Skin epidermis (tissue), 12 donors: ENCODE measurements at regions not wholly inside any gene's neighbourhood (a gene's known extent, or its start where the extent isn't known, plus 50 kb on each side); places are given as distances from the start of the nearest gene placed in this dataset.

ENCODE experiments used
- H3K27ac ChIP-seq, 21 experiments: fragments of 200-600 bp; sonication (generic) in 11 of 21; one replicate each; pipeline ENCODE4 v1.5.0; 2020; ENCODE audit warnings: mild to moderate bottlenecking in 3 of 21, inconsistent platforms in 2 of 21, moderate library complexity in 2 of 21
- H3K4me3 ChIP-seq, 7 experiments: fragments of 200-600 bp; sonication (generic) in 2 of 7; one replicate each; pipeline ENCODE4 v1.5.0; 2020; ENCODE audit warnings: inconsistent platforms in 2 of 7, mild to moderate bottlenecking in 2 of 7, moderate library complexity in 1 of 7

- H3K4me3 ChIP-seq: no peak overlapping the region
- H3K27ac ChIP-seq: no peak overlapping the region
Measured at GRCh38 chr22:49196046-49196511, 631.6 kb downstream of the BRD1 start.

- Histone ChIP-seq H3K27ac (no peak overlapping the region), H3K4me3 (no peak overlapping the region)
Measured at GRCh38 chr22:49195636-49196035, 632.0 kb downstream of the BRD1 start.

GRCh38 chr22:49193901-49194465, 633.7 kb downstream of the BRD1 start:
- no peak overlapping the region for H3K4me3 ChIP-seq
- H3K27ac ChIP-seq: no peak overlapping the region

GRCh38 chr22:49193348-49193747, 634.3 kb downstream of the BRD1 start:
- H3K4me3 ChIP-seq: no peak overlapping the region
- no peak overlapping the region for H3K27ac ChIP-seq

GRCh38 chr22:49192857-49193250, 634.8 kb downstream of the BRD1 start:
- H3K4me3 ChIP-seq: no peak overlapping the region
- H3K27ac ChIP-seq: no peak overlapping the region

- H3K27ac ChIP-seq: no peak overlapping the region
- H3K4me3 ChIP-seq: no peak overlapping the region
Measured at GRCh38 chr22:49192180-49192856, 635.4 kb downstream of the BRD1 start.

- no peak overlapping the region for H3K27ac ChIP-seq
- H3K4me3 ChIP-seq: no peak overlapping the region
Measured at GRCh38 chr22:49191506-49191980, 636.1 kb downstream of the BRD1 start.

- H3K27ac ChIP-seq: no peak overlapping the region
- no peak overlapping the region for H3K4me3 ChIP-seq
Measured at GRCh38 chr22:49190816-49191505, 636.7 kb downstream of the BRD1 start.

- Histone ChIP-seq H3K27ac (no peak overlapping the region), H3K4me3 (no peak overlapping the region)
Measured at GRCh38 chr22:49189871-49190270, 637.8 kb downstream of the BRD1 start.

GRCh38 chr22:49188591-49188990, 639.1 kb downstream of the BRD1 start:
- no peak overlapping the region for H3K27ac ChIP-seq

GRCh38 chr22:49188091-49188490, 639.6 kb downstream of the BRD1 start:
- H3K4me3 ChIP-seq: no peak overlapping the region
- H3K27ac ChIP-seq: no peak overlapping the region

More at GRCh38 chr22:49188591-49188990, 639.1 kb downstream of the BRD1 start:
- H3K4me3 ChIP-seq: no peak overlapping the region

GRCh38 chr22:49186762-49187161, 640.9 kb downstream of the BRD1 start:
- H3K27ac ChIP-seq: no peak overlapping the region

GRCh38 chr22:49186293-49186692, 641.4 kb downstream of the BRD1 start:
- Histone ChIP-seq H3K27ac (no peak overlapping the region), H3K4me3 (no peak overlapping the region)

More at GRCh38 chr22:49186762-49187161, 640.9 kb downstream of the BRD1 start:
- H3K4me3 ChIP-seq: no peak overlapping the region

GRCh38 chr22:49185312-49185969, 642.2 kb downstream of the BRD1 start:
- no peak overlapping the region for H3K27ac ChIP-seq

GRCh38 chr22:49184736-49185135, 642.9 kb downstream of the BRD1 start:
- Histone ChIP-seq H3K27ac (no peak overlapping the region), H3K4me3 (no peak overlapping the region)

More at GRCh38 chr22:49185312-49185969, 642.2 kb downstream of the BRD1 start:
- H3K4me3 ChIP-seq: no peak overlapping the region

GRCh38 chr22:49183826-49184216, 643.9 kb downstream of the BRD1 start:
- Histone ChIP-seq H3K4me3 (no peak overlapping the region), H3K27ac (no peak overlapping the region)

GRCh38 chr22:49183208-49183825, 644.4 kb downstream of the BRD1 start:
- no peak overlapping the region for H3K4me3 ChIP-seq
- no peak overlapping the region for H3K27ac ChIP-seq

GRCh38 chr22:49182416-49182815, 645.3 kb downstream of the BRD1 start:
- H3K4me3 ChIP-seq: no peak overlapping the region
- H3K27ac ChIP-seq: no peak overlapping the region

- no peak overlapping the region for H3K4me3 ChIP-seq
- H3K27ac ChIP-seq: no peak overlapping the region
Measured at GRCh38 chr22:49181942-49182341, 645.7 kb downstream of the BRD1 start.

GRCh38 chr22:49181431-49181830, 646.2 kb downstream of the BRD1 start:
- H3K27ac ChIP-seq: no peak overlapping the region
- H3K4me3 ChIP-seq: no peak overlapping the region
